Fibroblast of mammary gland (primary cell): ENCODE measurements at regions not wholly inside any gene's neighbourhood (a gene's known extent, or its start where the extent isn't known, plus 50 kb on each side); places are given as distances from the start of the nearest gene placed in this dataset.

ENCODE experiments used
- DNase-seq: peaks from one replicate; pipeline ENCODE4 v3.0.0-alpha.2; 2010; ENCODE audit warnings: low read depth
- H3K4me3 ChIP-seq: 2 replicates; pipeline ENCODE4 v1.5.1; 2011; ENCODE audit warnings: low read depth, mild to moderate bottlenecking, low read length, moderate library complexity; ENCODE audit not compliant: control insufficient read depth
- CTCF ChIP-seq: conservative IDR thresholded peaks from 2 replicates; pipeline ENCODE4 v1.5.1; 2011; ENCODE audit warnings: low read depth, low read length, inconsistent platforms; ENCODE audit not compliant: control insufficient read depth, insufficient read depth

- no peak for DNase-seq
- no peak for TF ChIP-seq CTCF
- no peak overlapping the region for H3K4me3 ChIP-seq
Observed at GRCh38 chr11:45477588-45477987, 187.8 kb downstream of the CHST1 start.

GRCh38 chr11:45476126-45476525, 189.3 kb downstream of the CHST1 start:
- no peak for TF ChIP-seq CTCF
- no peak for DNase-seq

GRCh38 chr11:45475173-45475572, 189.0 kb upstream of the SYT13 start:
- no peak for TF ChIP-seq CTCF
- DNase-seq, result no peak
- H3K4me3 ChIP-seq, result no peak overlapping the region

More at GRCh38 chr11:45476126-45476525, 189.3 kb downstream of the CHST1 start:
- H3K4me3 ChIP-seq, result no peak overlapping the region

GRCh38 chr11:45473341-45473895, 187.3 kb upstream of the SYT13 start:
- no peak for DNase-seq
- TF ChIP-seq CTCF, result no peak
- H3K4me3 ChIP-seq, result no peak overlapping the region

- no peak for DNase-seq
- no peak for TF ChIP-seq CTCF
- no peak overlapping the region for H3K4me3 ChIP-seq
Observed at GRCh38 chr11:45472716-45473317, 186.7 kb upstream of the SYT13 start.

- TF ChIP-seq CTCF, result no peak
- H3K4me3 ChIP-seq, result no peak overlapping the region
- no peak for DNase-seq
Observed at GRCh38 chr11:45471266-45471665, 185.1 kb upstream of the SYT13 start.
